ENCODE measurements at regions not wholly inside any gene's neighbourhood (a gene's known extent, or its start where the extent isn't known, plus 50 kb on each side); places are given as distances from the start of the nearest gene placed in this dataset.
"Not testable (repeated sequence)": the region's sequence is repeated elsewhere in the genome, so short reads cannot be mapped to it uniquely, and the experiment has no call there.

DNA sequence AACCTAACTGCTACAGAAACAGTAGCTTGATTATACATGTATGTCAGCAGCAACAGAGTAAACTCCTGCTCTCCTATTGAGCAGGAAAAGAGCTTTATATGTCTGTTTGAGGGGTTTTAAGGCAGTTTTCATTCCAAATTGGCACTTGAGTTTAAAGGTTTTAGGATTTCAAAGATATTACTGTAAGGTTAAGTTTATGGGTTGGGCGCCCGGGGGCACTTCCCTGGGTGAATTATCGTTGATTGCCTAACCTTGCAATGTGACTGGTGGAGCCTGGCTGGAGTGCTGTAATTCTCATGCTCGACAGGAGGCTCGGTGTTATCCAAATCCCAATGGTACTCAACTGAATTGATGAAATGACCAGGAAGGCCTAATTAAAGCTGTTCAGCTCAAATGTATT lies 1586.1 kb downstream of the OLFM4 start:
- H3K27ac Mint-ChIP-seq (ENCODE audit: unreplicated experiment): no peak overlapping the region
- no peaks in the 10 kb centered on the region for H3K27me3 Mint-ChIP-seq (ENCODE audit: low read depth)
- no peak overlapping the region for H3K4me3 Mint-ChIP-seq
- H3K4me1 Mint-ChIP-seq: no peaks in the 10 kb centered on the region
- H3K36me3 Mint-ChIP-seq (ENCODE audit: low read depth): no peaks in the 10 kb centered on the region
- DNase-seq (ENCODE audit: low read depth, low spot score): no peak
- TF ChIP-seq, protein P1, sequence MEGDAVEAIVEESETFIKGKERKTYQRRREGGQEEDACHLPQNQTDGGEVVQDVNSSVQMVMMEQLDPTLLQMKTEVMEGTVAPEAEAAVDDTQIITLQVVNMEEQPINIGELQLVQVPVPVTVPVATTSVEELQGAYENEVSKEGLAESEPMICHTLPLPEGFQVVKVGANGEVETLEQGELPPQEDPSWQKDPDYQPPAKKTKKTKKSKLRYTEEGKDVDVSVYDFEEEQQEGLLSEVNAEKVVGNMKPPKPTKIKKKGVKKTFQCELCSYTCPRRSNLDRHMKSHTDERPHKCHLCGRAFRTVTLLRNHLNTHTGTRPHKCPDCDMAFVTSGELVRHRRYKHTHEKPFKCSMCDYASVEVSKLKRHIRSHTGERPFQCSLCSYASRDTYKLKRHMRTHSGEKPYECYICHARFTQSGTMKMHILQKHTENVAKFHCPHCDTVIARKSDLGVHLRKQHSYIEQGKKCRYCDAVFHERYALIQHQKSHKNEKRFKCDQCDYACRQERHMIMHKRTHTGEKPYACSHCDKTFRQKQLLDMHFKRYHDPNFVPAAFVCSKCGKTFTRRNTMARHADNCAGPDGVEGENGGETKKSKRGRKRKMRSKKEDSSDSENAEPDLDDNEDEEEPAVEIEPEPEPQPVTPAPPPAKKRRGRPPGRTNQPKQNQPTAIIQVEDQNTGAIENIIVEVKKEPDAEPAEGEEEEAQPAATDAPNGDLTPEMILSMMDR (conservative IDR thresholded peaks at IDR 0.05): no peak
- H3K9me3 Mint-ChIP-seq: no peaks in the 10 kb centered on the region

DNA sequence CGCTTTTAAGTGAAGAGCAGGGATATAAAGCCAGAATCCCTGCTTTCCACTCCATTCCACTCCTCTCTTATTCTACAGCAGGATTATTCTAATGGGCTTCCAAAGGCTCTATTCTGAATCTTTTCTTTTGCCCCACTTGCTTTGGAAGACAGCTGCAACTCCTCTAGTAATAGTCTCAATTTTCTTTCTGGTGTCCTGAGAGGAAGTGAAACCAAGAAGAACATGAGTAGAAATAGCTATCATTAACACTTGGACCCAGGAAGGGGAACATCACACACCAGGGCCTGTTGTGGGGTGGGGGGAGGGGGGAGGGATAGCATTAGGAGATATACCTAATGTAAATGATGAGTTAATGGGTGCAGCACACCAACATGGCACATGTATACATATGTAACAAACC lies 1597.9 kb downstream of the OLFM4 start:
- not testable (repeated sequence) for H3K36me3 Mint-ChIP-seq (ENCODE audit: low read depth); DNase-seq (ENCODE audit: low read depth, low spot score); H3K27ac Mint-ChIP-seq (ENCODE audit: unreplicated experiment); H3K27me3 Mint-ChIP-seq (ENCODE audit: low read depth); H3K9me3 Mint-ChIP-seq; H3K4me1 Mint-ChIP-seq; H3K4me3 Mint-ChIP-seq

DNA sequence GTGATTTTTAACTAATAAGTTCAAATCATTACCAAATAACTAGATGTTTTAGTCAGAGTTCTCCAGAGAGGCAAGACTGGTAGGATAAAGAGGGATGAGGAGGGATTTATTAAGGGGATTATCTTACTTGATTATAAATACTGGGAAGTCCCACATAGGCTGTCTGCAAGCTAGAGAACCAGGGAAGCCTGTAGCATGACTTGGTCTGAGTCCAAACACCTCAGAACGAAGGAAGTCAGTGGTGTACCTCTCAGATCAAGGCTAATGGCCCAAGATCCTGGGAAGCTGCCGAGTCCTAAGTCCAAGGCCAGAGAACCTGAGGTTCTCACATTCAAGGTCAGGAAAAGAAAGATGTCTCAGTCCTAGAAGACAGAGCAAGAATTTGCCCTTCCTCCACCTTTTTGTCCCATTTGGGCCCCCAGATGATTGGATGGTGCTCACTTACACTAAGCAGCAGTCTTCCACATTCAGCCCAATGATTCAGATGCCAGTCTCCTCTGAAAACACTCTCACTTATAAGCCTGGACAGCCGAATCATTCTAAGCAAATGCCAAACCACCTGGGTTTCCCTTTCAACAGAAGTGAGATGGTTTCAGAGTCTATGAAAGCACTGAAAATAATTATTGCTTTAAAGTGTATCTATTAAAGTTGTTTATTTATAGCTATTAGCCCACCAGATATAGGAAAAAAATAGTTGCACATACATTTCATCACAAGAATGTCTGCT lies 1599.2 kb downstream of the OLFM4 start:
- no peak for DNase-seq (ENCODE audit: low read depth, low spot score)
- Mint-ChIP-seq H3K4me1 (no peaks in the 10 kb centered on the region), H3K27me3 (ENCODE audit: low read depth) (no peaks in the 10 kb centered on the region), H3K9me3 (no peaks in the 10 kb centered on the region), H3K4me3 (no peak overlapping the region), H3K36me3 (ENCODE audit: low read depth) (no peaks in the 10 kb centered on the region), H3K27ac (ENCODE audit: unreplicated experiment) (no peak overlapping the region)
- TF ChIP-seq, protein P1 (conservative IDR thresholded peaks at IDR 0.05): no peak

DNA sequence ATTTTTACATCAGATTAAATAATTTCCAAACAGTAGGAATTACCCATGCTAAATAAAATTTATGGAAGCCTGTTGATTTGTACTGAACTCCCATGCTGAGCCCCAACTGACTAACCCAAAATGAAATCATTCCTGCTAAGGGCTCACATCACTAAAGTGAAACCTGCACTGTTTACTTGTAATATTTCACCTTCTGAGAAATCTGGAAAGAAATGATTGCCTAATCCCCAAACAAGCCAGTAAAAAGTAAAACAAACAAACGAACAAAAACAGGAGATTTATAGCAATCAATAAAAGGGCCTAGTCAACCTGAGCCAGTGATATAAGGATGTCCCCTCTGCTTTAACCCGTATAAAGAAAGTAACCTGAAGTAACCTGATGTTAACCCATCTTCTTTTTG lies 1599.8 kb downstream of the OLFM4 start:
- H3K27me3 Mint-ChIP-seq (ENCODE audit: low read depth): no peaks in the 10 kb centered on the region

DNA sequence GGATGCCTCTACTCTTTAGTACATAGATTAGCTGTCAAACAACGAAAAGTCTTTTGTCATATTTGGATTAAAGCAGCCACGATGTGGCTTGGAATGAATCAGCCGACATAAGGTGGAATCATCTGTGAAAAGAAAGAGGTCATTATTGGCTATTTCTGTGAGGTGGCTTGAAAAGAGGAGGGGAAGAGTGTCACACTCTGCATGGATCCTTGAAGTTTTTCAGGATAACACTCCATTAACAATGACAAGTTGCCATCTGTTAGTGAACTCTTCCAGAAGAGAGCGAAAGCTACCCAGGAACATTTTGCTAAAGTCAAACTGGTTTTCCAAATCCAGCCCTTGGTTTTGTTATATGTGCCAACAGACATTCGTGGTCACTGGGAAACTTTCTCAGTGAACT lies 1604.8 kb downstream of the OLFM4 start:
- Mint-ChIP-seq H3K4me1 (no peaks in the 10 kb centered on the region), H3K9me3 (no peaks in the 10 kb centered on the region), H3K4me3 (no peak overlapping the region), H3K27me3 (ENCODE audit: low read depth) (no peaks in the 10 kb centered on the region), H3K27ac (ENCODE audit: unreplicated experiment) (no peak overlapping the region), H3K36me3 (ENCODE audit: low read depth) (no peaks in the 10 kb centered on the region)
- TF ChIP-seq, protein P1 (conservative IDR thresholded peaks at IDR 0.05): no peak
- DNase-seq (ENCODE audit: low read depth, low spot score): no peak

More for the DNA sequence above, 1599.8 kb downstream of the OLFM4 start:
- no peak overlapping the region for H3K4me3 Mint-ChIP-seq
- H3K9me3 Mint-ChIP-seq: no peaks in the 10 kb centered on the region
- no peak for DNase-seq (ENCODE audit: low read depth, low spot score)
- no peaks in the 10 kb centered on the region for H3K4me1 Mint-ChIP-seq
- no peak overlapping the region for H3K27ac Mint-ChIP-seq (ENCODE audit: unreplicated experiment)
- TF ChIP-seq, protein P1 (conservative IDR thresholded peaks at IDR 0.05): no peak
- no peaks in the 10 kb centered on the region for H3K36me3 Mint-ChIP-seq (ENCODE audit: low read depth)

DNA sequence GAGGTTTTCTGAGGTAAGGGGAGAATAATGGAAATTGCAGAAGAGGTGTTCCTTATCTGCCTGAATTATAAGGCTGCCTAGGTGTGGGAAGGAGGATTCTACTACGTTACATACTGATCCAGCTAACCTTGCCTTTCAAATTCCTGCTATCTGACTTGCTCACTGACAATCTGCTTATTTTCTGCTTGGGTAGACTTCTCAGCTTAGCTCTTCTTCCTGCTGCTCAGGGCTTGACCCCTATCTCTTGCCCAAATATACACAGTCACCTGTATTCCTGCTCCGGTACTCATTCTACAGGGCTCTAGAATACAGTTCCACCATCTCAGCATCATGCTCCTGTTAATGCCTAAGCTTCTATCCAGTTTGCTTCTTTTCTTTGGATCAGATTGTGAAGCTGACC lies 1607.6 kb downstream of the OLFM4 start:
- H3K4me3 Mint-ChIP-seq: no peak overlapping the region
- no peaks in the 10 kb centered on the region for H3K9me3 Mint-ChIP-seq
- H3K27ac Mint-ChIP-seq (ENCODE audit: unreplicated experiment): no peak overlapping the region
- no peaks in the 10 kb centered on the region for H3K36me3 Mint-ChIP-seq (ENCODE audit: low read depth)
- no peaks in the 10 kb centered on the region for H3K27me3 Mint-ChIP-seq (ENCODE audit: low read depth)
- TF ChIP-seq, protein P1 (conservative IDR thresholded peaks at IDR 0.05): no peak
- no peak for DNase-seq (ENCODE audit: low read depth, low spot score)
- no peaks in the 10 kb centered on the region for H3K4me1 Mint-ChIP-seq

Measured in neural crest cell (in vitro differentiated cells).